Upper lobe of left lung (tissue), 4 donors: ENCODE measurements at regions not wholly inside any gene's neighbourhood (a gene's known extent, or its start where the extent isn't known, plus 50 kb on each side); places are given as distances from the start of the nearest gene placed in this dataset.

ENCODE experiments used
- EP300 ChIP-seq, 4 donors: sonication (generic); formaldehyde crosslinking; IDR thresholded peaks; one replicate each; pipeline ENCODE4 v1.5.1; 2017; ENCODE audit warnings: antibody characterized with exemption in 4 of 4, control low read depth in 2 of 4
- POLR2A ChIP-seq, 4 donors: fragments of 450-650 bp; IDR thresholded peaks; one replicate each; pipeline ENCODE4 v1.5.1; 2016 to 2017; ENCODE audit warnings: antibody characterized with exemption in 4 of 4, mild to moderate bottlenecking in 2 of 4
- POLR2AphosphoS5 ChIP-seq, 2 donors: sonication (generic); formaldehyde crosslinking; IDR thresholded peaks; one replicate each; pipeline ENCODE4 v1.5.1; 2017; ENCODE audit warnings: antibody characterized with exemption in 2 of 2
- TF ChIP-seq, protein P1 (sequence below), 6 experiments: fragments of 450-650 bp in 4 of 6; fragments of 200-600 bp in 2 of 6; sonication (generic) in 2 of 6; IDR thresholded peaks; one replicate each; pipeline ENCODE4 v1.5.1; 2016 to 2019; ENCODE audit warnings: antibody characterized with exemption in 6 of 6

- TF ChIP-seq EP300 (IDR thresholded peaks at IDR 0.05) (no peak), POLR2AphosphoS5 (IDR thresholded peaks at IDR 0.05) (no peak), POLR2A (IDR thresholded peaks at IDR 0.05) (no peak)
- TF ChIP-seq, protein P1, sequence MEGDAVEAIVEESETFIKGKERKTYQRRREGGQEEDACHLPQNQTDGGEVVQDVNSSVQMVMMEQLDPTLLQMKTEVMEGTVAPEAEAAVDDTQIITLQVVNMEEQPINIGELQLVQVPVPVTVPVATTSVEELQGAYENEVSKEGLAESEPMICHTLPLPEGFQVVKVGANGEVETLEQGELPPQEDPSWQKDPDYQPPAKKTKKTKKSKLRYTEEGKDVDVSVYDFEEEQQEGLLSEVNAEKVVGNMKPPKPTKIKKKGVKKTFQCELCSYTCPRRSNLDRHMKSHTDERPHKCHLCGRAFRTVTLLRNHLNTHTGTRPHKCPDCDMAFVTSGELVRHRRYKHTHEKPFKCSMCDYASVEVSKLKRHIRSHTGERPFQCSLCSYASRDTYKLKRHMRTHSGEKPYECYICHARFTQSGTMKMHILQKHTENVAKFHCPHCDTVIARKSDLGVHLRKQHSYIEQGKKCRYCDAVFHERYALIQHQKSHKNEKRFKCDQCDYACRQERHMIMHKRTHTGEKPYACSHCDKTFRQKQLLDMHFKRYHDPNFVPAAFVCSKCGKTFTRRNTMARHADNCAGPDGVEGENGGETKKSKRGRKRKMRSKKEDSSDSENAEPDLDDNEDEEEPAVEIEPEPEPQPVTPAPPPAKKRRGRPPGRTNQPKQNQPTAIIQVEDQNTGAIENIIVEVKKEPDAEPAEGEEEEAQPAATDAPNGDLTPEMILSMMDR (IDR thresholded peaks at IDR 0.05) = no peak
Measured at GRCh38 chr10:89985446-89985845, 284.1 kb downstream of the KIF20B start.
